HG03571 (cell line): ENCODE measurements at regions not wholly inside any gene's neighbourhood (a gene's known extent, or its start where the extent isn't known, plus 50 kb on each side); places are given as distances from the start of the nearest gene placed in this dataset.
"Not testable (repeated sequence)": the region's sequence is repeated elsewhere in the genome, so short reads cannot be mapped to it uniquely, and the experiment has no call there.

Source experiments
- ATAC-seq: cut with Tn5 transposase; IDR thresholded peaks from one replicate; pipeline ENCODE4 v1.9.1; 2021; ENCODE audit not compliant: unreplicated experiment

GRCh38 chr21:8194042-8194441, 2327.3 kb upstream of the TPTE start:
- peak; percentile 52 for ATAC-seq

GRCh38 chr21:8197377-8198027, 2323.9 kb upstream of the TPTE start:
- peak; percentile 58 for ATAC-seq

DNA sequence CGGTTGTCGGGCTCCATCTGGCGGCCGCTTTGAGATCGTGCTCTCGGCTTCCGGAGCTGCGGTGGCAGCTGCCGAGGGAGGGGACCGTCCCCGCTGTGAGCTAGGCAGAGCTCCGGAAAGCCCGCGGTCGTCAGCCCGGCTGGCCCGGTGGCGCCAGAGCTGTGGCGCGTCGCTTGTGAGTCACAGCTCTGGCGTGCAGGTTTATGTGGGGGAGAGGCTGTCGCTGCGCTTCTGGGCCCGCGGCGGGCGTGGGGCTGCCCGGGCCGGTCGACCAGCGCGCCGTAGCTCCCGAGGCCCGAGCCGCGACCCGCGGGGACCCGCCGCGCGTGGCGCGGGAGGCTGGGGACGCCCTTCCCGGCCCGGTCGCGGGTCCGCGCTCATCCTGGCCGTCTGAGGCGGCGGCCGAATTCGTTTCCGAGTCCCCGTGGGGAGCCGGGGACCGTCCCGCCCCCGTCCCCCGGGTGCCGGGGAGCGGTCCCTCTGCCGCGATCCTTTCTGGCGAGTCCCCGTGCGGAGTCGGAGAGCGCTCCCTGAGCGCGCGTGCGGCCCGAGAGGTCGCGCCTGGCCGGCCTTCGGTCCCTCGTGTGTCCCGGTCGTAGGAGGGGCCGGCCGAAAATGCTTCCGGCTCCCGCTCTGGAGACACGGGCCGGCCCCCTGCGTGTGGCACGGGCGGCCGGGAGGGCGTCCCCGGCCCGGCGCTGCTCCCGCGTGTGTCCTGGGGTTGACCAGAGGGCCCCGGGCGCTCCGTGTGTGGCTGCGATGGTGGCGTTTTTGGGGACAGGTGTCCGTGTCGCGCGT, 2316.1 kb upstream of the TPTE start:
- not testable (repeated sequence) for ATAC-seq

DNA sequence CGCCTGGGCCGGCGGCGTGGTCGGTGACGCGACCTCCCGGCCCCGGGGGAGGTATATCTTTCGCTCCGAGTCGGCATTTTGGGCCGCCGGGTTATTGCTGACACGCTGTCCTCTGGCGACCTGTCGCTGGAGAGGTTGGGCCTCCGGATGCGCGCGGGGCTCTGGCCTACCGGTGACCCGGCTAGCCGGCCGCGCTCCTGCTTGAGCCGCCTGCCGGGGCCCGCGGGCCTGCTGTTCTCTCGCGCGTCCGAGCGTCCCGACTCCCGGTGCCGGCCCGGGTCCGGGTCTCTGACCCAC, 2315.5 kb upstream of the TPTE start:
- not testable (repeated sequence) for ATAC-seq

DNA sequence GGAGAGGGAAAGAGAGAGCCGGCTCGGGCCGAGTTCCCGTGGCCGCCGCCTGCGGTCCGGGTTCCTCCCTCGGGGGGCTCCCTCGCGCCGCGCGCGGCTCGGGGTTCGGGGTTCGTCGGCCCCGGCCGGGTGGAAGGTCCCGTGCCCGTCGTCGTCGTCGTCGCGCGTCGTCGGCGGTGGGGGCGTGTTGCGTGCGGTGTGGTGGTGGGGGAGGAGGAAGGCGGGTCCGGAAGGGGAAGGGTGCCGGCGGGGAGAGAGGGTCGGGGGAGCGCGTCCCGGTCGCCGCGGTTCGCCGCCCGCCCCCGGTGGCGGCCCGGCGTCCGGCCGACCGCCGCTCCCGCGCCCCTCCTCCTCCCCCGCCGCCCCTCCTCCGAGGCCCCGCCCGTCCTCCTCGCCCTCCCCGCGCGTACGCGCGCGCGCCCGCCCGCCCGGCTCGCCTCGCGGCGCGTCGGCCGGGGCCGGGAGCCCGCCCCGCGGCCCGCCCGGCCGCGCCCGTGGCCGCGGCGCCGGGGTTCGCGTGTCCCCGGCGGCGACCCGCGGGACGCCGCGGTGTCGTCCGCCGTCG, 2308.3 kb upstream of the TPTE start:
- ATAC-seq, result not testable (repeated sequence)

- ATAC-seq, result not testable (repeated sequence)
Measured at GRCh38 chr21:8214539-8214938, 2306.8 kb upstream of the TPTE start.

DNA sequence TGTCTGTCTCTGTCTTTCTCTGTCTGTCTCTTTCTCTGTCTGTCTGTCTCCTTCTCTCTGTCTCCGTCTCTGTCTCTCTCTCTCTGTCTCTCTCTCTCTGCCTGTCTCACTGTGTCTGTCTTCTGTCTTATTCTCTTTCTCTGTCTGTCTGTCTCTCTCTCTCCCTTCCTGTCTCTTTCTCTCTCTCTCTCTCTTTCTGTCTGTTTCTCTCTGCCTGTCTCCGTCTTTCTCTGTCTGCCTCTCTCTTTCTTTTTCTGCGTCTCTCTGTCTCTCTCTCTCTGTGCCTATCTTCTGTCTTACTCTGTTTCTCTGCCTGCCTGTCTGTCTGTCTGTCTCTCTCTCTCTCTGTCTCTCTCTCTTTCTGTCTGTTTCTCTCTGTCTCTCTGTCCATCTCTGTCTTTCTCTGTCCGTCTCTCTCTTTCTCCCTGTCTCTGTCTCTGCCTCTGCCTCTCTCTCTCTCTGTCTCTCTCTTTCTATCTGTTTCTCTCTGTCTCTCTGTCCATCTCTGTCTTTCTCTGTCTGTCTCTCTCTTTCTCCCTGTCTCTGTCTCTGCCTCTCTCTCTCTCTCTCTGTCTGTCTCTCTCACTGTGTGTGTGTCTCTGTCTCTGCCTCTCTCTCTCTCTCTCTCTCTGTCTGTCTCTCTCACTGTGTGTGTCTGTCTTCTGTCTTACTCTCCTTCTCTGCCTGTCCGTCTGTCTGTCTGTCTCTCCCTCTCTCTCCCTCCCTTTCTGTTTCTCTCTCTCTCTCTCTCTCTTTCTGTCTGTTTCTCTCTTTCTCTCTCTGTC, 2291.8 kb upstream of the TPTE start:
- not testable (repeated sequence) for ATAC-seq

- ATAC-seq, result not testable (repeated sequence)
Measured at GRCh38 chr21:8231252-8231651, 2290.1 kb upstream of the TPTE start.

- ATAC-seq, result not testable (repeated sequence)
Measured at GRCh38 chr21:8233000-8233399, 2288.4 kb upstream of the TPTE start.

DNA sequence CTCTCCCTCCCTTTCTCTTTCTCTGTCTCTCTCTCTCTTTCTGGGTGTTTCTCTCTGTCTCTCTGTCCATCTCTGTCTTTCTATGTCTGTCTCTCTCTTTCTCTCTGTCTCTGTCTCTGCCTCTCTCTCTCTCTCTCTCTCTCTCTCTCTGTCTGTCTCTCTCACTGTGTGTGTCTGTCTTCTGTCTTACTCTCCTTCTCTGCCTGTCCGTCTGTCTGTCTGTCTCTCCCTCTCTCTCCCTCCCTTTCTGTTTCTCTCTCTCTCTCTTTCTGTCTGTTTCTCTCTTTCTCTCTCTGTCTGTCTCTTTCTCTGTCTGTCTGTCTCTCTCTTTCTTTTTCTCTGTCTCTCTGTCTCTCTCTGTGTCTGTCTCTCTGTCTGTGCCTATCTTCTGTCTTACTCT, 2287.3 kb upstream of the TPTE start:
- ATAC-seq, result not testable (repeated sequence)

DNA sequence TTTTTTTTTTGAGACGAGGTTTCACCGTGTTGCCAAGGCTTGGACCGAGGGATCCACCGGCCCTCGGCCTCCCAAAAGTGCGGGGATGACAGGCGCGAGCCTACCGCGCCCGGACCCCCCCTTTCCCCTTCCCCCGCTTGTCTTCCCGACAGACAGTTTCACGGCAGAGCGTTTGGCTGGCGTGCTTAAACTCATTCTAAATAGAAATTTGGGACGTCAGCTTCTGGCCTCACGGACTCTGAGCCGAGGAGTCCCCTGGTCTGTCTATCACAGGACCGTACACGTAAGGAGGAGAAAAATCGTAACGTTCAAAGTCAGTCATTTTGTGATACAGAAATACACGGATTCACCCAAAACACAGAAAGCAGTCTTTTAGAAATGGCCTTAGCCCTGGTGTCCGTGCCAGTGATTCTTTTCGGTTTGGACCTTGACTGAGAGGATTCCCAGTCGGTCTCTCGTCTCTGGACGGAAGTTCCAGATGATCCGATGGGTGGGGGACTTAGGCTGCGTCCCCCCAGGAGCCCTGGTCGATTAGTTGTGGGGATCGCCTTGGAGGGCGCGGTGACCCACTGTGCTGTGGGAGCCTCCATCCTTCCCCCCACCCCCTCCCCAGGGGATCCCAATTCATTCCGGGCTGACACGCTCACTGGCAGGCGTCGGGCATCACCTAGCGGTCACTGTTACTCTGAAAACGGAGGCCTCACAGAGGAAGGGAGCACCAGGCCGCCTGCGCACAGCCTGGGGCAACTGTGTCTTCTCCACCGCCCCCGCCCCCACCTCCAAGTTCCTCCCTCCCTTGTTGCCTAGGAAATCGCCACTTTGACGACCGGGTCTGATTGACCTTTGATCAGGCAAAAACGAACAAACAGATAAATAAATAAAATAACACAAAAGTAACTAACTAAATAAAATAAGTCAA, 2276.4 kb upstream of the TPTE start:
- ATAC-seq, result peak; percentile 37

GRCh38 chr21:8245642-8246402, 2275.6 kb upstream of the TPTE start:
- ATAC-seq, result peak; percentile 75

GRCh38 chr21:8251701-8252100, 2269.7 kb upstream of the TPTE start:
- not testable (repeated sequence) for ATAC-seq

- not testable (repeated sequence) for ATAC-seq
Measured at GRCh38 chr21:8255094-8255493, 2266.3 kb upstream of the TPTE start.

GRCh38 chr21:8257083-8257799, 2264.1 kb upstream of the TPTE start:
- ATAC-seq, result not testable (repeated sequence)

GRCh38 chr21:8260065-8260627, 2261.2 kb upstream of the TPTE start:
- ATAC-seq, result not testable (repeated sequence)
